ENCODE measurements at regions not wholly inside any gene's neighbourhood (a gene's known extent, or its start where the extent isn't known, plus 50 kb on each side); places are given as distances from the start of the nearest gene placed in this dataset.

DNA sequence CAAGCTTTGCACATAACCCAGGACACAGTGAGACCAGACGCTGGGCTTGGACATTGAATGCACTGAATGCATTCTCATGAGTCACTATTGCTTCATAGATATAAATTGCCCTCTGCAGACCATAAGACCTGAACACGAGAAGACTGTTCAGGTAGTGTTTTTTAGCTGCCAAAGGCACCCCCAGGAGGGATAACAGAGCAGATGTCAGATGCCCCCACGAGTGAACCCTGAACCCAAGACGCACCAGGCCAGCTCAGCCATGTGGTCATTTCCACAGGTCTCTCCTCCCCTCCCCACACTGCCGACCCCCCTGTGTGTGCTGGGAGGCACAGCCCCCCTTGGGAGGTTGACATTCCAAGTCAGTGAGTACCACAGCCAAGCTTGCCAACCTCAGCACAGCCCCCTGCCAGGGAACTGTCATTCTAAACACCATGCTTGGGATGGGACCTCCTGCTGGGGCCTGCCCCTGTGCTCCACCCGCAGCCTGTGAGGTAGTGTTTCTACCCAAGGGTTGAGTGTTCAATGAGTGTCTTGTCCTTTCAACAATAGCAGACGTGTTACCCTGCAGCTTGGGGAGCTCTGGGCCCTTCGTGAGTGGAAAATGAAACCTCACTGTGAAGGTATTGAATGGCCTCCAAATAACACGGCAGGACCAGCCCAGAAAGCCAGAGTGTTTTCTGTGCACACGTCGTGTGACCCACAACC is 68.2 kb downstream of the PSMG1 start:
- Histone ChIP-seq H3K4me3 (ENCODE audit: low read depth, low read length) (no peak overlapping the region), H3K9me3 (no peaks in the 10 kb centered on the region), H3K36me3 (no peaks in the 10 kb centered on the region), H3K4me1 (no peaks in the 10 kb centered on the region), H3K27me3 (no peaks in the 10 kb centered on the region)
- no peak for TF ChIP-seq CTCF (IDR thresholded peaks at IDR 0.05; ENCODE audit: low read depth, low read length)
- DNase-seq: no peak

DNA sequence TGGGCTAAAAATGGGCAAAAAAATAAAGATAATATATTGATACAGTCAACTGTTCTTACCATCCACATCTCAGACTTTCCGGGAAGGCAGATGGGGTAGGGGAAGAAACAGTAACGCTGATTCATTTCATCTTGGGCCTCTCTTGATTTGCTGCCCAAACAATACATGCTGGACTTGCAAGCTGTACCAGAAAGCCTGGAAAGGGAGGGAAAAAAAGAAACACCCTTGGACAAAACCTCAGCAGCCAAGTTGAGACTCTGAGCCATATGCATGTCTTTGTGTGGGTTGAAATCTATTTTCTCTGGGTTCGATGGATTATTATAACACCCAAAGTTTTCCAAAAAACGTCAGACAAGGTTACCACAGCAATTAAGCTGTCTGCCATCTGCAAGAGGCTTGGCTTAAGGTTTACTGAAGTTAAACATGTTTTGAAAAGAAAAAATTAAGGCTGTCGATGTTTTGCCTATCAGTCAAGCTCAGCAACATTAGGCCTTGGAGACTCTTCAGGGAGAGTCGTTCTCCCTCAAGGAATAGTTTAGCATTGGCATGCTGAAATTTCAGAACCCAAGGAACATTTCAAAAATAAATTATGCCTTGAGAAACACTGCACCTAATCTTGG is 71.2 kb downstream of the PSMG1 start:
- Histone ChIP-seq H3K4me3 (ENCODE audit: low read depth, low read length) (no peak overlapping the region), H3K4me1 (no peaks in the 10 kb centered on the region), H3K27me3 (no peaks in the 10 kb centered on the region), H3K36me3 (no peaks in the 10 kb centered on the region), H3K9me3 (no peaks in the 10 kb centered on the region)
- no peak for TF ChIP-seq CTCF (IDR thresholded peaks at IDR 0.05; ENCODE audit: low read depth, low read length)
- DNase-seq: no peak

DNA sequence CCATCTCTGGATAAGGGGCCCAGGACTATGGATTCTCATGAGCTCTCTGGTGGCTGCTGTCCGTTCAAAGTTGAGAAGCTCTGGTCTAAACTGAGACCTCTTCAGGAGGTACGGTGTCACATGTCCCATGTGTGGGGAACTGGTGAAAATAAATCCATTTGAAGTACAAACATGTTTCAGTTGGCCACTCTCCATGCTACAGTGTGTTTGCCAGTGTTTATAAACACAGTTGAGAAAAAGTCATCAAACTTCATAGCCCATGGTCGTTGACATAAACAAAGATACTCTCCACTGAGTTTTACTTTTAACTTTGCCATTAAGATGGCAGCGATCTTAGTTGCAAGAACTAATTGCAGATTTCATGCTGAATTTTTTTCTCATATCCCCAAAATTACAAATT is 72.8 kb downstream of the PSMG1 start:
- no peak for DNase-seq
- no peak for TF ChIP-seq CTCF (IDR thresholded peaks at IDR 0.05; ENCODE audit: low read depth, low read length)
- no peaks in the 10 kb centered on the region for H3K36me3 ChIP-seq
- H3K4me1 ChIP-seq: no peaks in the 10 kb centered on the region
- H3K9me3 ChIP-seq: no peaks in the 10 kb centered on the region
- H3K4me3 ChIP-seq (ENCODE audit: low read depth, low read length): no peak overlapping the region
- H3K27me3 ChIP-seq: no peaks in the 10 kb centered on the region

- H3K4me3 ChIP-seq (ENCODE audit: low read depth, low read length): no peak overlapping the region
- no peak for DNase-seq
- H3K27me3 ChIP-seq: no peaks in the 10 kb centered on the region
- no peaks in the 10 kb centered on the region for H3K36me3 ChIP-seq
- no peaks in the 10 kb centered on the region for H3K9me3 ChIP-seq
- no peak for TF ChIP-seq CTCF (IDR thresholded peaks at IDR 0.05; ENCODE audit: low read depth, low read length)
- H3K4me1 ChIP-seq: no peaks in the 10 kb centered on the region
Observed at GRCh38 chr21:39109596-39110210, 73.5 kb downstream of the PSMG1 start.

GRCh38 chr21:39109163-39109530 is 74.1 kb downstream of the PSMG1 start:
- Histone ChIP-seq H3K9me3 (no peaks in the 10 kb centered on the region), H3K4me3 (ENCODE audit: low read depth, low read length) (no peak overlapping the region), H3K36me3 (no peaks in the 10 kb centered on the region), H3K27me3 (no peaks in the 10 kb centered on the region), H3K4me1 (no peaks in the 10 kb centered on the region)
- no peak for TF ChIP-seq CTCF (IDR thresholded peaks at IDR 0.05; ENCODE audit: low read depth, low read length)
- no peak for DNase-seq

Data from BE2C (cell line).